ENCODE measurements at regions not wholly inside any gene's neighbourhood (a gene's known extent, or its start where the extent isn't known, plus 50 kb on each side); places are given as distances from the start of the nearest gene placed in this dataset.

- FAIRE-seq (no peak), DNase-seq (no peak), ATAC-seq (peak in 2 of 4 donors; percentile 14 to 21)
- TF ChIP-seq CTCF (IDR thresholded peaks at IDR 0.05) = no peak
- Histone ChIP-seq H3K9me3 (no peaks in the 10 kb centered on the region), H3K27me3 (peaks cover 0 to 6% (median 0%) of the 10 kb centered on the region in 4 donors), H3K27ac (no peak overlapping the region), H3K36me3 (no peaks in the 10 kb centered on the region), H3K4me3 (no peak overlapping the region), H3K4me1 (no peaks in the 10 kb centered on the region)
- intact Hi-C loops (cut with DNase I) = no loop called here
These were observed 189.0 kb upstream of the HCCS start for GRCh38 chrX:10922159-10922558.

- no peak for TF ChIP-seq CTCF (IDR thresholded peaks at IDR 0.05)
- ATAC-seq (no peak), FAIRE-seq (no peak), DNase-seq (no peak)
- no peaks in the 10 kb centered on the region for H3K4me1 ChIP-seq
- WGBS, 2 donors = 69 to 91% methylated on average over 1 of the region's 1 CpG
- H3K9me3 ChIP-seq = no peaks in the 10 kb centered on the region
- no peak overlapping the region for H3K4me3 ChIP-seq
- H3K36me3 ChIP-seq = no peaks in the 10 kb centered on the region
- intact Hi-C loops (cut with DNase I) = no loop called here
- H3K27me3 ChIP-seq = peaks cover 0 to 6% (median 0%) of the 10 kb centered on the region in 4 donors
- H3K27ac ChIP-seq = no peak overlapping the region
These were observed 188.3 kb upstream of the HCCS start for GRCh38 chrX:10922835-10923234.

GRCh38 chrX:10923466-10923865, 187.7 kb upstream of the HCCS start:
- intact Hi-C loops (cut with DNase I) = no loop called here
- H3K4me1 ChIP-seq = no peaks in the 10 kb centered on the region
- H3K4me3 ChIP-seq = no peak overlapping the region
- 81 to 88% methylated on average over 3 of the region's 3 CpGs for WGBS, 2 donors
- H3K9me3 ChIP-seq = no peaks in the 10 kb centered on the region
- ATAC-seq (no peak), FAIRE-seq (peak; percentile 41), DNase-seq (no peak)
- no peaks in the 10 kb centered on the region for H3K36me3 ChIP-seq
- TF ChIP-seq CTCF (IDR thresholded peaks at IDR 0.05) = no peak
- H3K27me3 ChIP-seq = peaks cover 0 to 6% (median 0%) of the 10 kb centered on the region in 4 donors
- no peak overlapping the region for H3K27ac ChIP-seq

- H3K9me3 ChIP-seq = no peaks in the 10 kb centered on the region
- WGBS, 2 donors = 35 to 49% methylated on average over 1 of the region's 1 CpG
- peaks cover 0 to 6% (median 0%) of the 10 kb centered on the region in 4 donors for H3K27me3 ChIP-seq
- intact Hi-C loops (cut with DNase I) = no loop called here
- FAIRE-seq = no peak
- no peak for TF ChIP-seq CTCF (IDR thresholded peaks at IDR 0.05)
- H3K4me1 ChIP-seq = no peaks in the 10 kb centered on the region
- no peak for ATAC-seq
- no peak overlapping the region for H3K27ac ChIP-seq
- H3K4me3 ChIP-seq = no peak overlapping the region
- H3K36me3 ChIP-seq = no peaks in the 10 kb centered on the region
- no peak for DNase-seq
These were observed 184.7 kb upstream of the HCCS start for GRCh38 chrX:10926404-10926803.

- intact Hi-C loops (cut with DNase I) = no loop called here
- 56 to 75% methylated on average over 1 of the region's 1 CpG for WGBS, 2 donors
- no peak for DNase-seq
- Histone ChIP-seq H3K9me3 (no peaks in the 10 kb centered on the region), H3K4me1 (no peaks in the 10 kb centered on the region), H3K27ac (no peak overlapping the region), H3K27me3 (peaks cover 0 to 6% (median 0%) of the 10 kb centered on the region in 4 donors), H3K36me3 (no peaks in the 10 kb centered on the region), H3K4me3 (no peak overlapping the region)
- ATAC-seq = no peak
- no peak for TF ChIP-seq CTCF (IDR thresholded peaks at IDR 0.05)
- FAIRE-seq = no peak
These were observed 184.2 kb upstream of the HCCS start for GRCh38 chrX:10926891-10927290.
